ENCODE measurements at regions not wholly inside any gene's neighbourhood (a gene's known extent, or its start where the extent isn't known, plus 50 kb on each side); places are given as distances from the start of the nearest gene placed in this dataset.

DNA sequence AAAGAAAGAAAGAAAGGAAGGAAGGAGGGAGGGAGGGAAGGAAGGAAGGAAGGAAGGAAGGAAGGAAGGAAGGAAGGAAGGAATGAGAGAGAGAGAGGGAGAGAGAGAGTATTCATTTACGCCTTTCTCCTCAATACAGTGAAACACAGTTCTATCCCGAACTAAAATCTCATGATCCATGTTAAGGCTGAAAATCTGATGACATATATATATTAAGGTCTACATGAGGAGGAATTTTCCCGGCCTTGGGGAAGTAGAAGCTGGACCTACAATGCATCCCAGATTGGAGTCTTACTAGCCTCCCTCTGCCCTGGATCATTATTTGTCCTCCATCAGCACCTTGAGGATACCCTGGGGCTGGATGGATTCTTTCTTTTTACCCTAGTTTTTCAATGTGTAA lies 95.1 kb upstream of the DAPK1 start:
- TF ChIP-seq, protein P1, sequence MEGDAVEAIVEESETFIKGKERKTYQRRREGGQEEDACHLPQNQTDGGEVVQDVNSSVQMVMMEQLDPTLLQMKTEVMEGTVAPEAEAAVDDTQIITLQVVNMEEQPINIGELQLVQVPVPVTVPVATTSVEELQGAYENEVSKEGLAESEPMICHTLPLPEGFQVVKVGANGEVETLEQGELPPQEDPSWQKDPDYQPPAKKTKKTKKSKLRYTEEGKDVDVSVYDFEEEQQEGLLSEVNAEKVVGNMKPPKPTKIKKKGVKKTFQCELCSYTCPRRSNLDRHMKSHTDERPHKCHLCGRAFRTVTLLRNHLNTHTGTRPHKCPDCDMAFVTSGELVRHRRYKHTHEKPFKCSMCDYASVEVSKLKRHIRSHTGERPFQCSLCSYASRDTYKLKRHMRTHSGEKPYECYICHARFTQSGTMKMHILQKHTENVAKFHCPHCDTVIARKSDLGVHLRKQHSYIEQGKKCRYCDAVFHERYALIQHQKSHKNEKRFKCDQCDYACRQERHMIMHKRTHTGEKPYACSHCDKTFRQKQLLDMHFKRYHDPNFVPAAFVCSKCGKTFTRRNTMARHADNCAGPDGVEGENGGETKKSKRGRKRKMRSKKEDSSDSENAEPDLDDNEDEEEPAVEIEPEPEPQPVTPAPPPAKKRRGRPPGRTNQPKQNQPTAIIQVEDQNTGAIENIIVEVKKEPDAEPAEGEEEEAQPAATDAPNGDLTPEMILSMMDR (IDR thresholded peaks at IDR 0.05) = no peak
- no peak for TF ChIP-seq POLR2A (IDR thresholded peaks at IDR 0.05)

Measured in testis (tissue), 2 donors.